Spleen (tissue), 11 donors: ENCODE measurements at regions not wholly inside any gene's neighbourhood (a gene's known extent, or its start where the extent isn't known, plus 50 kb on each side); places are given as distances from the start of the nearest gene placed in this dataset.

Experiments used
- DNase-seq: peaks from one replicate; pipeline ENCODE4 v3.0.0-alpha.2; 2020
- H3K27ac ChIP-seq, 8 donors: fragments of 200-600 bp; sonication (generic) in 7 of 8; 1 replicate in 4 of 8; 2 replicates in 4 of 8; pipeline versions ENCODE4 v1.5.0 to v1.8.0; 2016 to 2021; ENCODE audit warnings: inconsistent platforms in 4 of 8, mild to moderate bottlenecking in 4 of 8, moderate library complexity in 1 of 8
- H3K27me3 ChIP-seq, 7 donors: fragments of 200-600 bp; sonication (generic) in 6 of 7; replicated peaks in 1 of 7; 1 replicate in 4 of 7; 2 replicates in 3 of 7; pipeline versions ENCODE4 v1.5.0 to v1.8.0; 2016 to 2021; ENCODE audit warnings: inconsistent platforms in 3 of 7, mild to moderate bottlenecking in 1 of 7
- H3K36me3 ChIP-seq, 6 donors: fragments of 200-600 bp; sonication (generic) in 5 of 6; 1 replicate in 4 of 6; 2 replicates in 2 of 6; pipeline versions ENCODE4 v1.5.0 to v1.8.0; 2016 to 2021; ENCODE audit warnings: inconsistent platforms in 2 of 6
- H3K4me1 ChIP-seq, 6 donors: fragments of 200-600 bp; sonication (generic) in 5 of 6; 1 replicate in 3 of 6; 2 replicates in 3 of 6; pipeline versions ENCODE4 v1.5.0 to v1.8.0; 2016 to 2021; ENCODE audit warnings: inconsistent platforms in 3 of 6
- H3K4me3 ChIP-seq, 8 donors: fragments of 200-600 bp; sonication (generic) in 7 of 8; 1 replicate in 4 of 8; 2 replicates in 4 of 8; pipeline versions ENCODE4 v1.5.0 to v1.8.0; 2016 to 2021; ENCODE audit warnings: inconsistent platforms in 4 of 8, mild to moderate bottlenecking in 4 of 8, moderate library complexity in 2 of 8
- H3K9me3 ChIP-seq, 8 donors: fragments of 200-600 bp; sonication (generic) in 7 of 8; 1 replicate in 4 of 8; 2 replicates in 4 of 8; pipeline versions ENCODE4 v1.5.0 to v1.8.0; 2016 to 2021; ENCODE audit warnings: inconsistent platforms in 4 of 8
- CTCF ChIP-seq, 11 experiments: fragments of 200-600 bp in 7 of 11; fragments of 450-650 bp in 4 of 11; sonication (generic) in 4 of 11; IDR thresholded peaks in 8 of 11; conservative IDR thresholded peaks in 3 of 11; 1 replicate in 7 of 11; 2 replicates in 4 of 11; pipeline versions ENCODE4 v1.4.0 to v1.8.0; 2016 to 2021; ENCODE audit warnings: antibody characterized with exemption in 11 of 11, inconsistent platforms in 4 of 11, mild to moderate bottlenecking in 1 of 11
- POLR2A ChIP-seq, 3 donors: fragments of 450-650 bp; IDR thresholded peaks; one replicate each; pipeline ENCODE4 v1.5.1; 2017; ENCODE audit warnings: antibody characterized with exemption in 3 of 3, mild to moderate bottlenecking in 1 of 3
- POLR2AphosphoS5 ChIP-seq, 3 donors: sonication (generic); formaldehyde crosslinking; IDR thresholded peaks; one replicate each; pipeline ENCODE4 v1.5.1; 2017; ENCODE audit warnings: antibody characterized with exemption in 3 of 3
- WGBS, 5 donors: extraction: QIAGEN DNeasy Blood & Tissue Kit in 3 of 5; methylation state at CpG; one replicate each; pipeline versions ENCODE4 v1.1.5 to v1.1.7; 2013 to 2018; 5-methylcytosine and 5-hydroxymethylcytosine counted together
- intact Hi-C: fragments of 100-400 bp; cut with DNase I; formaldehyde crosslinking; loops from one replicate; pipeline ENCODE4 v1.15.0; 2023; ENCODE audit warnings: low total_unique reads
- donor health status: healthy with polysubstance abuse.
- donor health status: DM: no; HTN: no; CAD: no; lungs with moderate emphysema.
- donor health status: DM: no; HTN: no; CAD: no.
- donor health status: Bipolar disorder and iron deficiency.
- donor health status: healthy.
- donor health status: DM: no; HTN: no; CAD: no.
- donor health status: DM: yes; HTN: yes; CAD: no.

GRCh38 chr3:79885407-79885806 lies 117.6 kb upstream of the ROBO1 start:
- Histone ChIP-seq H3K4me3 (no peak overlapping the region), H3K36me3 (no peaks in the 10 kb centered on the region), H3K27me3 (no peaks in the 10 kb centered on the region), H3K9me3 (peaks cover 0 to 7% (median 0%) of the 10 kb centered on the region in 8 donors), H3K4me1 (no peaks in the 10 kb centered on the region), H3K27ac (no peak overlapping the region)
- 49 to 68% (median 59%) methylated on average over 4 of the region's 4 CpGs for whole genome bisulfite sequencing, 5 donors
- intact Hi-C loops = no loop called here
- no peak for TF ChIP-seq CTCF (IDR thresholded peaks at IDR 0.05 in 8 of 11, conservative IDR thresholded peaks at IDR 0.05 in 3 of 11)
- TF ChIP-seq POLR2A (IDR thresholded peaks at IDR 0.05) = no peak
- TF ChIP-seq POLR2AphosphoS5 (IDR thresholded peaks at IDR 0.05) = no peak
- no peak for DNase-seq

DNA sequence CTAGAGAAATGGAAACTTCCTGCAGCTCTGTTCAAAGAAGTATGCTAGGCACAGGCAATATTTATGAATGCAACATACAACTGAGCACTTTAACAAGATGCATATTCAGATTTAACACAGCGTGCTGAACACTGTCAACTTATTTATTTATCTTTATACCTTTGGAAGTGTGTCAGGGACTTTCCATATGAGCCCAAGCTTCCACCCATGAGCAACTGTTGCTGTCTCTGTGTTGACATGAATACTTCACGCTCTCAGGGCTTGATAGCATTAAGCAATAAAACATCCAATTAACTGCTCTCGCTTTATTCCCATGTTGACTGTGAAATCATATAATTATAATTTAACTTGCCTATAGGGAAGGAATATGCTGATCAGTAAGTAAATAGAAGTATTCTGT lies 116.6 kb upstream of the ROBO1 start:
- H3K27me3 ChIP-seq = no peaks in the 10 kb centered on the region
- H3K36me3 ChIP-seq = no peaks in the 10 kb centered on the region
- intact Hi-C loops = no loop called here
- H3K9me3 ChIP-seq = peaks cover 0 to 2% (median 0%) of the 10 kb centered on the region in 8 donors
- H3K27ac ChIP-seq = no peak overlapping the region
- no peak overlapping the region for H3K4me3 ChIP-seq
- DNase-seq = no peak
- no peak for TF ChIP-seq POLR2AphosphoS5 (IDR thresholded peaks at IDR 0.05)
- no peak for TF ChIP-seq CTCF (IDR thresholded peaks at IDR 0.05 in 8 of 11, conservative IDR thresholded peaks at IDR 0.05 in 3 of 11)
- TF ChIP-seq POLR2A (IDR thresholded peaks at IDR 0.05) = no peak
- 74 to 91% (median 82%) methylated on average over 3 of the region's 3 CpGs for WGBS, 5 donors
- no peaks in the 10 kb centered on the region for H3K4me1 ChIP-seq

DNA sequence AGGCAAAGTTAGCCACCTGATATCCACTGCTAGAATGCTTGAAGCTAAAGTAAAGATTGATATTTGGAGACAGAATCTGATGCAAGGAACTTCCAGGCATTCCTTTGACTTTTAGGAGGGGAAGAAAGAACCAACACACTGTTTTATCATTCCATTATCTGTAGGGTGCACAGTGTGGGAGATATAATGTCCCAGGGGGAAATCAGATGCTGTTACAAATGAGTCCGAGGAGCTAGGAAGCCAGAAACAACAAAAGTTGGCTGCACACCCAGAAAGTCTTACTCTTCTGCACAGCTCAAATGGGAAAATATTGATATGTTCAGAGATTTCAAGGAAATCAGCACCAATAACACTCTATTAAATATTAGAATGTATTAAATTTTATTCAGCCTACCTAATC lies 113.6 kb upstream of the ROBO1 start:
- TF ChIP-seq POLR2AphosphoS5 (IDR thresholded peaks at IDR 0.05) = no peak
- no peak for TF ChIP-seq POLR2A (IDR thresholded peaks at IDR 0.05)
- TF ChIP-seq CTCF (IDR thresholded peaks at IDR 0.05 in 8 of 11, conservative IDR thresholded peaks at IDR 0.05 in 3 of 11) = no peak
- no peaks in the 10 kb centered on the region for H3K4me1 ChIP-seq

DNA sequence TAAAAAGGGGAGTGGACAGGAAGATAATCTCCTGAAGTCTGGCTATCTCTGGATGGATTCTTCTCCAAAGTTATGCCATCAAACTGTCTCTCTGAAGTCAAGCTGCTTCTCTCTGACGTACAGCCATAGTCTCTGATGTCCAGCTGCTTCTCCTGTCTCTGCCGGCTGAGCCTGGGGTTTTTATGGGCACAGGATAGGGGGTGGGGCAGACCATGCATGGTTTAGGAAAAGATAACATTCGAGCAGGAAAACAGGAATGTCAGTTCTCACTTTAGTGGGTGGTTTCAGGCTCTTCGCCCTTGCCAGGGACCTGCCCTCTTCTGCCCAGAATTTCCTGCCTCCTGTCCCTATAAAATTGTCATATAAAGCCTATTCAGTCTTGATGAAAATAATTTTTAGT lies 110.9 kb upstream of the ROBO1 start:
- WGBS, 5 donors = 75 to 87% (median 77%) methylated on average over 4 of the region's 4 CpGs
- no peak overlapping the region for H3K27ac ChIP-seq

More for the DNA sequence above, 113.6 kb upstream of the ROBO1 start:
- Histone ChIP-seq H3K4me3 (no peak overlapping the region), H3K9me3 (peaks cover 0 to 18% (median 10%) of the 10 kb centered on the region in 8 donors), H3K27ac (no peak overlapping the region), H3K36me3 (no peaks in the 10 kb centered on the region), H3K27me3 (no peaks in the 10 kb centered on the region)
- 67 to 88% (median 74%) methylated on average over 1 of the region's 1 CpG for WGBS, 5 donors
- no peak for DNase-seq
- intact Hi-C loops = no loop called here

More for the DNA sequence above, 110.9 kb upstream of the ROBO1 start:
- intact Hi-C loops = no loop called here
- no peaks in the 10 kb centered on the region for H3K27me3 ChIP-seq
- H3K4me1 ChIP-seq = no peaks in the 10 kb centered on the region
- H3K36me3 ChIP-seq = no peaks in the 10 kb centered on the region
- no peak overlapping the region for H3K4me3 ChIP-seq
- DNase-seq = no peak
- TF ChIP-seq POLR2A (IDR thresholded peaks at IDR 0.05) = no peak
- TF ChIP-seq POLR2AphosphoS5 (IDR thresholded peaks at IDR 0.05) = no peak
- no peak for TF ChIP-seq CTCF (IDR thresholded peaks at IDR 0.05 in 8 of 11, conservative IDR thresholded peaks at IDR 0.05 in 3 of 11)
- H3K9me3 ChIP-seq = peaks cover 0 to 18% (median 10%) of the 10 kb centered on the region in 8 donors
